ENCODE measurements at regions not wholly inside any gene's neighbourhood (a gene's known extent, or its start where the extent isn't known, plus 50 kb on each side); places are given as distances from the start of the nearest gene placed in this dataset.

DNA sequence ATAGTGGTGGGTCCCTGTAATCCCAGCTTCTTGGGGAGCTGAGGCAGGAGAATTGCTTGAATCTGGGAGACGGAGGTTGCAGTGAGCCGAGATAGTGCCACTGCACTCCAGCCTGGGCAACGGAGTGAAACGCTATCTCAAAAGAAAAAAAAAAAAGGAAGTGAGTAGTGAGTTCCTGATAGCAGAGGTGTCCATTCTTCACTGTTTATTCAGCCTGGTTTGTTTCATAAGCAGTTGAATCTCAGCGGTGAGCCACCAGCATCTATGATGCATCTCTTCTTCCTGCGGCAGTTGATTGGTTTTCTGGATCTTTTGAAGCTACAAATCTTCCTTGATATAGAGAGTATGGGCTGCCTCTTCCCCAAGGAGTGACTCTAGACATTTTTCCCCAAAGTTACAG is 316.1 kb upstream of the MTPN start:
- no peak overlapping the region for H3K18ac ChIP-seq (ENCODE audit: low read depth, low read length)

More for the DNA sequence above, 316.1 kb upstream of the MTPN start:
- H3K9me3 ChIP-seq (ENCODE audit: control insufficient read depth, insufficient read depth, low read length), result no peaks in the 10 kb centered on the region
- H2BK20ac ChIP-seq (ENCODE audit: low read depth, low read length), result no peak overlapping the region
- no peak overlapping the region for H3K23ac ChIP-seq (ENCODE audit: low read depth, low read length)
- no peak overlapping the region for H3K4me2 ChIP-seq (ENCODE audit: low read depth, low read length)
- no peak for DNase-seq
- no peaks in the 10 kb centered on the region for H3K27me3 ChIP-seq (ENCODE audit: control insufficient read depth, insufficient read depth, low read length)
- H2AK9ac ChIP-seq (replicated peaks; ENCODE audit: low read depth, low read length, poor library complexity), result no peak overlapping the region
- no TSS peak for BruUV-seq (replicated peaks)
- H4K5ac ChIP-seq (ENCODE audit: low read depth, low read length), result no peak overlapping the region
- ChIA-PET CTCF (no interaction called here), POLR2A (ENCODE audit: unreplicated experiment) (no interaction called here)
- no peak for ATAC-seq (ENCODE audit: low read depth)
- H3K14ac ChIP-seq (replicated peaks; ENCODE audit: low read depth, low read length), result no peak overlapping the region
- H3K27ac ChIP-seq (ENCODE audit: insufficient read depth, low read length), result no peak overlapping the region
- no peak overlapping the region for H3K4me3 ChIP-seq (ENCODE audit: insufficient read depth, low read depth, low read length)
- no peak overlapping the region for H3K9ac ChIP-seq (ENCODE audit: low read depth, low read length)
- intact Hi-C loops (cut with micrococcal nuclease) (no loop called here), dilution Hi-C loops (cut with HindIII; ENCODE audit: low sequenced_read_pairs, unreplicated experiment) (no loop called here), in situ Hi-C loops (cut with MboI; ENCODE audit: low sequenced_read_pairs) (no loop called here)
- no peak overlapping the region for H2AFZ ChIP-seq (replicated peaks; ENCODE audit: low read length, poor library complexity)
- H3K4ac ChIP-seq (ENCODE audit: low read depth, low read length), result no peak overlapping the region
- no peaks in the 10 kb centered on the region for H3K4me1 ChIP-seq (ENCODE audit: control insufficient read depth, insufficient read depth, low read length)
- TF ChIP-seq RCOR1 (IDR thresholded peaks at IDR 0.05; ENCODE audit: insufficient replicate concordance, low read length), result no peak
- TF ChIP-seq RFX5 (IDR thresholded peaks at IDR 0.05; ENCODE audit: low read depth, low read length), result no peak
- no peak for TF ChIP-seq CHD1 (IDR thresholded peaks at IDR 0.05; ENCODE audit: low read depth, low read length)
- no peak for TF ChIP-seq BHLHE40 (IDR thresholded peaks at IDR 0.05; ENCODE audit: low read depth, low read length)
- TF ChIP-seq MAFK (IDR thresholded peaks at IDR 0.05; ENCODE audit: low read depth, low read length), result no peak
- no peak for TF ChIP-seq MAZ (IDR thresholded peaks at IDR 0.05; ENCODE audit: borderline replicate concordance, low read depth, low read length)
- TF ChIP-seq NFE2L2 (IDR thresholded peaks at IDR 0.05; ENCODE audit: low read depth, low read length), result no peak
- TF ChIP-seq, protein P1, sequence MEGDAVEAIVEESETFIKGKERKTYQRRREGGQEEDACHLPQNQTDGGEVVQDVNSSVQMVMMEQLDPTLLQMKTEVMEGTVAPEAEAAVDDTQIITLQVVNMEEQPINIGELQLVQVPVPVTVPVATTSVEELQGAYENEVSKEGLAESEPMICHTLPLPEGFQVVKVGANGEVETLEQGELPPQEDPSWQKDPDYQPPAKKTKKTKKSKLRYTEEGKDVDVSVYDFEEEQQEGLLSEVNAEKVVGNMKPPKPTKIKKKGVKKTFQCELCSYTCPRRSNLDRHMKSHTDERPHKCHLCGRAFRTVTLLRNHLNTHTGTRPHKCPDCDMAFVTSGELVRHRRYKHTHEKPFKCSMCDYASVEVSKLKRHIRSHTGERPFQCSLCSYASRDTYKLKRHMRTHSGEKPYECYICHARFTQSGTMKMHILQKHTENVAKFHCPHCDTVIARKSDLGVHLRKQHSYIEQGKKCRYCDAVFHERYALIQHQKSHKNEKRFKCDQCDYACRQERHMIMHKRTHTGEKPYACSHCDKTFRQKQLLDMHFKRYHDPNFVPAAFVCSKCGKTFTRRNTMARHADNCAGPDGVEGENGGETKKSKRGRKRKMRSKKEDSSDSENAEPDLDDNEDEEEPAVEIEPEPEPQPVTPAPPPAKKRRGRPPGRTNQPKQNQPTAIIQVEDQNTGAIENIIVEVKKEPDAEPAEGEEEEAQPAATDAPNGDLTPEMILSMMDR (conservative IDR thresholded peaks at IDR 0.05; ENCODE audit: low read depth, low read length), result no peak
- H3K79me1 ChIP-seq (ENCODE audit: low read depth in 1 of 2, low read length in 2 of 2), result no peaks in the 10 kb centered on the region
- WGBS, 2 experiments (ENCODE audit: extremely low coverage in 2 of 2, insufficient read length in 1 of 2), result 70% methylated on average over 3 of the region's 6 CpGs; no CpG with 5 or more reads in 1 of the 2 experiments
- no peak overlapping the region for H2AK5ac ChIP-seq (ENCODE audit: low read depth, low read length)
- no peaks in the 10 kb centered on the region for H4K20me1 ChIP-seq (ENCODE audit: insufficient read depth, low read length)
- H4K8ac ChIP-seq (ENCODE audit: low read depth in 2 of 2, low read length in 2 of 2), result no peak overlapping the region
- no peak overlapping the region for H2BK15ac ChIP-seq (ENCODE audit: low read depth, low read length)
- H3K9me1 ChIP-seq (ENCODE audit: insufficient read depth, low read length), result no peaks in the 10 kb centered on the region
- no peak overlapping the region for H3K56ac ChIP-seq (ENCODE audit: extremely low read depth, insufficient read depth, low read length)
- H2BK120ac ChIP-seq (ENCODE audit: low read depth, low read length), result no peak overlapping the region
- no peak overlapping the region for H4K91ac ChIP-seq (ENCODE audit: insufficient read depth, low read depth, low read length)
- no peaks in the 10 kb centered on the region for H3K36me3 ChIP-seq (ENCODE audit: control insufficient read depth, insufficient read depth, low read length)
- H2BK5ac ChIP-seq (ENCODE audit: low read depth, low read length, poor library complexity, severe bottlenecking), result no peak overlapping the region
